CD4-positive, CD25-positive, alpha-beta regulatory T cell (primary cell): ENCODE measurements at regions not wholly inside any gene's neighbourhood (a gene's known extent, or its start where the extent isn't known, plus 50 kb on each side); places are given as distances from the start of the nearest gene placed in this dataset.
"Not testable (repeated sequence)": the region's sequence is repeated elsewhere in the genome, so short reads cannot be mapped to it uniquely, and the experiment has no call there.

Experiments
- ATAC-seq, 2 donors: fragments of 150-1000 bp; cut with Tn5 transposase; one replicate each; pipeline ENCODE4 v1.10.0; 2021; ENCODE audit warnings: low read depth in 2 of 2, moderate number of reproducible peaks in 2 of 2, moderate library complexity in 1 of 2
- DNase-seq, 3 donors: peaks; one replicate each; pipeline versions ENCODE4 v3.0.0 to v3.0.0-alpha.2; 2012 to 2022; ENCODE audit warnings: mixed read lengths in 1 of 3
- H3K27ac ChIP-seq: one replicate; pipeline ENCODE4 v1.7.0; 2013; ENCODE audit warnings: mild to moderate bottlenecking, low read length; ENCODE audit not compliant: insufficient read depth, poor library complexity, severe bottlenecking
- H3K27me3 ChIP-seq: one replicate; pipeline ENCODE4 v1.7.0; 2013; ENCODE audit warnings: low read length; ENCODE audit not compliant: control insufficient read depth, insufficient read depth
- H3K36me3 ChIP-seq: one replicate; pipeline ENCODE4 v1.7.0; 2013; ENCODE audit warnings: mild to moderate bottlenecking, low read length, moderate library complexity; ENCODE audit not compliant: control insufficient read depth, insufficient read depth
- H3K4me1 ChIP-seq: 2 replicates; pipeline ENCODE4 v1.7.0; 2013; ENCODE audit warnings: mild to moderate bottlenecking, low read length; ENCODE audit not compliant: insufficient read depth, control insufficient read depth, poor library complexity, severe bottlenecking
- H3K4me3 ChIP-seq: one replicate; pipeline ENCODE4 v1.7.0; 2013; ENCODE audit warnings: low read depth, mild to moderate bottlenecking, low read length, moderate library complexity
- H3K9me3 ChIP-seq, 2 experiments: 1 replicate in 1 of 2; 2 replicates in 1 of 2; pipeline ENCODE4 v1.7.0; 2013; ENCODE audit warnings: low read length in 2 of 2, mild to moderate bottlenecking in 1 of 2, moderate library complexity in 1 of 2; ENCODE audit not compliant: control insufficient read depth in 2 of 2
- H3K27ac Mint-ChIP-seq, 3 donors: one replicate each; pipeline ENCODE4 v1.8.0; 2020 to 2022; ENCODE audit warnings: mild to moderate bottlenecking in 3 of 3, mixed read lengths in 3 of 3, moderate library complexity in 2 of 3
- H3K27me3 Mint-ChIP-seq: one replicate; pipeline ENCODE4 v1.8.0; 2022; ENCODE audit warnings: mild to moderate bottlenecking, mixed read lengths
- H3K36me3 Mint-ChIP-seq: one replicate; pipeline ENCODE4 v1.8.0; 2020; ENCODE audit warnings: mixed read lengths
- H3K4me1 Mint-ChIP-seq, 4 donors: one replicate each; pipeline ENCODE4 v1.8.0; 2020 to 2022; ENCODE audit warnings: mixed read lengths in 4 of 4, mild to moderate bottlenecking in 1 of 4
- H3K4me3 Mint-ChIP-seq, 4 donors: one replicate each; pipeline ENCODE4 v1.8.0; 2020 to 2022; ENCODE audit warnings: mild to moderate bottlenecking in 4 of 4, mixed read lengths in 4 of 4, moderate library complexity in 3 of 4
- H3K9me3 Mint-ChIP-seq, 7 donors: one replicate each; pipeline ENCODE4 v1.8.0; 2020 to 2022; ENCODE audit warnings: mixed read lengths in 7 of 7, mild to moderate bottlenecking in 3 of 7, moderate library complexity in 2 of 7

DNA sequence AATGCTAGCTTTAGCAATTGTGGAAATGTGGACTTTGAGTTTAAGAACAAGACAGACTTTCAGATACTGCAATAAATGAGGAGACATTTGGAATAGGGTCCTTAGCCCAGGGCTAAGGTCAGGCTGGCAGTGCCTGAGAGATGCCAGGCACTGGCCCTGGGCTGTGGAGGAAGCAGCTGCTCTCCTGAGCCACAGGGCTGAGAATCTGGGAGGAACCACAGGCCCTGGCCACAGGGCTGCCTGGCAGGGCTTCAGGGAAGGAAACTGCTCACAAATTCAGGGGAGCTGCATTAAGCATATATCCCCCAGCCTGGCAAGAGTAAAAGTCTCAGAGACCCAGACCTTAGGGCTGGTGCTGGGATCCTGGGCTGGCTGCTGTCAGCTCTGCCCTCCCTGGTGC is 305.1 kb downstream of the RPIA start:
- not testable (repeated sequence) for DNase-seq, H3K4me1 Mint-ChIP-seq, H3K27me3 ChIP-seq, H3K36me3 ChIP-seq, H3K27ac Mint-ChIP-seq, H3K9me3 ChIP-seq, H3K36me3 Mint-ChIP-seq, H3K27me3 Mint-ChIP-seq, H3K4me1 ChIP-seq, H3K4me3 Mint-ChIP-seq, H3K4me3 ChIP-seq, H3K27ac ChIP-seq, ATAC-seq, H3K9me3 Mint-ChIP-seq

DNA sequence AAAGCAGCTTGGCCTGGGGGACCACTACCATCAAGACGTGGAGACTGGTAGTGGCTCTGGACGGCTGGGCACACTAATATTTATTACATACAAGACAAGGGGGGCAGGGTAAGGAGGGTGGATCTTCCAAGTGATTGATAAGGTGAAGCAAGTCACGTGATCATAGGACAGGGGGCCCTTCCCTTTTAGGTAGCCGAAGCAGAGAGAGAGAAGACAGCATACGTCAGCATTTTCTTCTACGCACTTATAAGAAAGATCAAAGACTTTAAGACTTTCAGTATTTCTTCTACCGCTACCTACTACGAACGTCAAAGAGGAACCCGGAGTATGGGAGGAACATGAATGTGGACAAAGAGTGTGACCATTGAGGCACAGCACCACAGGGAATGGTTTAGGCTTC is 307.9 kb downstream of the RPIA start:
- H3K27me3 Mint-ChIP-seq = peaks cover 10% of the 10 kb centered on the region
- DNase-seq (no peak), ATAC-seq (no peak)
- no peak overlapping the region for H3K4me3 Mint-ChIP-seq
- no peaks in the 10 kb centered on the region for H3K36me3 ChIP-seq
- H3K4me3 ChIP-seq = no peak overlapping the region
- H3K4me1 ChIP-seq = no peaks in the 10 kb centered on the region
- H3K27me3 ChIP-seq = no peaks in the 10 kb centered on the region
- no peaks in the 10 kb centered on the region for H3K36me3 Mint-ChIP-seq
- H3K9me3 ChIP-seq = no peaks in the 10 kb centered on the region
- peaks cover 0 to 2% (median 0%) of the 10 kb centered on the region in 7 donors for H3K9me3 Mint-ChIP-seq
- no peak overlapping the region for H3K27ac ChIP-seq
- no peak overlapping the region for H3K27ac Mint-ChIP-seq
- H3K4me1 Mint-ChIP-seq = no peaks in the 10 kb centered on the region

GRCh38 chr2:89000235-89000634 is 308.8 kb downstream of the RPIA start:
- no peak for ATAC-seq
- Histone ChIP-seq H3K9me3 (no peaks in the 10 kb centered on the region), H3K36me3 (no peaks in the 10 kb centered on the region), H3K4me1 (no peaks in the 10 kb centered on the region), H3K27me3 (no peaks in the 10 kb centered on the region), H3K27ac (no peak overlapping the region), H3K4me3 (no peak overlapping the region)
- Mint-ChIP-seq H3K4me1 (no peaks in the 10 kb centered on the region), H3K9me3 (peaks cover 0 to 2% (median 0%) of the 10 kb centered on the region in 7 donors), H3K4me3 (no peak overlapping the region), H3K36me3 (no peaks in the 10 kb centered on the region), H3K27me3 (peaks cover 10% of the 10 kb centered on the region), H3K27ac (no peak overlapping the region)
- DNase-seq = no peak

DNA sequence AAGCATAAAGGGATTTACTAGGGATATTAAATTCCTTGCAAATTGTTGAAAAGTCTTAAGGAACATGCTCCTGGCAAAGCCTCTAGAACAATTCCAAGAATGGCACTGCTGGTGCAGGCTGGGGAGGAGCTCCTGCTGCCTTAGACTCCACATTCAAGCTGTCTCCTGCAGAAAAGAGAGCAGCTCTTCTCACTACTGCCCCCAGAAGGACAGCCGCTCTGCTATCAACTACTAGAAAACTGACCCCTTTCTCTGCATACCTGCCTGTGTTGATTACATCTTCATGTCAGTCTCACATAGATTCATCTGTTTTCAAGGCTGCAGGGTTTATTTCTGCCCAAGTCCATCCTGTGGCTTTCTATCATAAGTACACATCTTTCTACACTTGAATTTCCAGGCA is 312.8 kb downstream of the RPIA start:
- not testable (repeated sequence) for H3K4me3 ChIP-seq, H3K27ac Mint-ChIP-seq, H3K36me3 ChIP-seq, ATAC-seq, H3K4me1 ChIP-seq, H3K27ac ChIP-seq, H3K4me3 Mint-ChIP-seq, H3K4me1 Mint-ChIP-seq, H3K27me3 Mint-ChIP-seq, DNase-seq, H3K27me3 ChIP-seq, H3K9me3 Mint-ChIP-seq, H3K36me3 Mint-ChIP-seq, H3K9me3 ChIP-seq

DNA sequence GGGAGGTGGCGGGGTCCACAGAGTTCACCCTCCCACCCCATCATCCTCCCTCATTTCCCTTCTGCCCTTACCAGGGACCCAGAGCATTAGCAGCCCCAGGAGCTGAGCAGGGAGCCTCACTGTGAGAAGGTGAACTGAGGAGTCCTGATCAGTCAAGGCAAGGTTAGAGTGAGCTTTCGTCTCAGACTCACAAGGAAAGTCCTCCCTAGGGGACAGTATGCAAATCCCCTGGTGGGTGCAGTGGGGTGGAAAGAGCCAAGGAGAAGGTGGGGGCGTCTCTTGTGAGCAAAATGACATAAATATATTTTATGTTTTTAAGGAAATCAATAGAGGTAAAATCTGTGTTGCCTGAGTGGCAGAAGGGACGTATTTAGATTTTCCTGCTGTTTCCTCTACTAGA is 329.1 kb downstream of the RPIA start:
- H3K27me3 ChIP-seq, H3K4me3 ChIP-seq, H3K4me1 ChIP-seq, H3K36me3 ChIP-seq, H3K4me1 Mint-ChIP-seq, ATAC-seq, DNase-seq, H3K9me3 ChIP-seq, H3K4me3 Mint-ChIP-seq, H3K27me3 Mint-ChIP-seq, H3K27ac ChIP-seq, H3K9me3 Mint-ChIP-seq, H3K27ac Mint-ChIP-seq, H3K36me3 Mint-ChIP-seq: not testable (repeated sequence)

GRCh38 chr2:89026296-89026695 is 334.8 kb downstream of the RPIA start:
- H3K27me3 Mint-ChIP-seq, ATAC-seq, H3K4me1 Mint-ChIP-seq, DNase-seq, H3K36me3 Mint-ChIP-seq, H3K36me3 ChIP-seq, H3K27ac Mint-ChIP-seq, H3K4me3 Mint-ChIP-seq, H3K27me3 ChIP-seq, H3K27ac ChIP-seq, H3K4me1 ChIP-seq, H3K9me3 Mint-ChIP-seq, H3K9me3 ChIP-seq, H3K4me3 ChIP-seq: not testable (repeated sequence)

DNA sequence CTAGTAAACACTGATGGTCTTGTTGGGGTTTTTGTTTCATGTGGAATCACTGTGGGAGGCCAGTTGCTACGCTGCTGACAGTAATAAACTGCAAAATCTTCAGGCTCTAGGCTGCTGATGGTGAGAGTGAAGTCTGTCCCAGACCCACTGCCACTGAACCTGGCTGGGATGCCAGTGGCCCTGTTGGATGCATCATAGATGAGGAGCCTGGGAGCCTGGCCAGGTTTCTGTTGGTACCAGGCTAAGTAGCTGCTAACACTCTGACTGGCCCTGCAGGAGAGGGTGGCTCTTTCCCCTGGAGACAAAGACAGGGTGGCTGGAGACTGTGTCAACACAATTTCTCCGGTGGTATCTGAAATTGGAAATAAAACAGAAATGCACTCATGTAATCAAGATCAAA is 335.6 kb downstream of the RPIA start:
- not testable (repeated sequence) for H3K27ac ChIP-seq, H3K4me1 ChIP-seq, H3K4me3 Mint-ChIP-seq, DNase-seq, H3K9me3 Mint-ChIP-seq, ATAC-seq, H3K4me1 Mint-ChIP-seq, H3K27ac Mint-ChIP-seq, H3K36me3 ChIP-seq, H3K4me3 ChIP-seq, H3K27me3 Mint-ChIP-seq, H3K27me3 ChIP-seq, H3K36me3 Mint-ChIP-seq, H3K9me3 ChIP-seq

GRCh38 chr2:89027536-89027935 is 336.1 kb downstream of the RPIA start:
- not testable (repeated sequence) for H3K27ac ChIP-seq, H3K27me3 ChIP-seq, H3K9me3 Mint-ChIP-seq, H3K4me3 ChIP-seq, H3K4me1 Mint-ChIP-seq, DNase-seq, H3K4me1 ChIP-seq, H3K36me3 Mint-ChIP-seq, H3K27me3 Mint-ChIP-seq, H3K36me3 ChIP-seq, H3K9me3 ChIP-seq, H3K4me3 Mint-ChIP-seq, H3K27ac Mint-ChIP-seq, ATAC-seq
